OCI-LY7 (cell line): ENCODE measurements at regions not wholly inside any gene's neighbourhood (a gene's known extent, or its start where the extent isn't known, plus 50 kb on each side); places are given as distances from the start of the nearest gene placed in this dataset.

ENCODE experiments used
- BruUV-seq: library from RNA; stranded (reverse); fragments of 400-500 nt; replicated peaks from 2 replicates; lab custom pipeline; 2021; lab: Mats Ljungman, UMichigan
- CTCF ChIA-PET: fragments of 300-600 bp; sonication (Branson Sonifier 250); formaldehyde crosslinking; loops from one replicate; lab custom pipeline; 2022; ENCODE audit warnings: antibody characterized with exemption; ENCODE audit not compliant: unreplicated experiment; lab: Charles Lee
- POLR2A ChIA-PET: fragments of 300-600 bp; sonication (Branson Sonifier 250); formaldehyde crosslinking; loops from one replicate; lab custom pipeline; 2022; ENCODE audit warnings: antibody characterized with exemption; lab: Charles Lee
- DNase-seq: peaks from one replicate; pipeline ENCODE4 v3.0.0-alpha.2; 2015; ENCODE audit warnings: low spot score
- H2AFZ ChIP-seq: fragments of 200-600 bp; sonication (generic), shearing (Covaris generic); 2 replicates; pipeline ENCODE4 v1.6.1; 2014; ENCODE audit warnings: mild to moderate bottlenecking, antibody characterized with exemption, low read length, moderate library complexity
- H3K27ac ChIP-seq: fragments of 200-600 bp; sonication (generic); 2 replicates; pipeline ENCODE4 v1.5.1; 2014; ENCODE audit warnings: mixed run types, low read depth, mild to moderate bottlenecking, moderate library complexity, low read length, inconsistent platforms; ENCODE audit not compliant: poor library complexity, severe bottlenecking
- H3K36me3 ChIP-seq: fragments of 200-600 bp; sonication (generic); 2 replicates; pipeline ENCODE4 v1.6.1; 2014; ENCODE audit warnings: mild to moderate bottlenecking, antibody characterized with exemption, low read length, moderate library complexity, mixed read lengths; ENCODE audit not compliant: insufficient read depth
- H3K4me1 ChIP-seq: fragments of 200-600 bp; sonication (generic); 2 replicates; pipeline ENCODE4 v1.5.1; 2014; ENCODE audit warnings: mild to moderate bottlenecking, low read length; ENCODE audit not compliant: insufficient read depth, poor library complexity, severe bottlenecking
- H3K4me2 ChIP-seq: fragments of 200-600 bp; sonication (generic); 2 replicates; pipeline ENCODE4 v1.6.1; 2014; ENCODE audit warnings: mild to moderate bottlenecking, low read length
- H3K4me3 ChIP-seq: fragments of 200-600 bp; sonication (generic); 2 replicates; pipeline ENCODE4 v1.5.1; 2014; ENCODE audit warnings: mild to moderate bottlenecking, low read depth, low read length; ENCODE audit not compliant: poor library complexity, severe bottlenecking
- H3K79me2 ChIP-seq: fragments of 200-600 bp; sonication (generic); 2 replicates; pipeline ENCODE4 v1.6.1; 2016; ENCODE audit warnings: low read depth, mild to moderate bottlenecking, low read length, moderate library complexity, mixed read lengths; ENCODE audit not compliant: insufficient read depth
- H3K9me2 ChIP-seq: fragments of 200-600 bp; sonication (generic); 2 replicates; pipeline ENCODE4 v1.6.1; 2016; ENCODE audit warnings: mild to moderate bottlenecking, low read length, mixed read lengths; ENCODE audit not compliant: insufficient read depth
- H3K9me3 ChIP-seq: fragments of 200-600 bp; sonication (generic); 2 replicates; pipeline ENCODE4 v1.6.1; 2014; ENCODE audit warnings: mild to moderate bottlenecking, mixed run types, low read length, mixed read lengths
- H4K20me1 ChIP-seq: fragments of 200-600 bp; sonication (generic); 2 replicates; pipeline ENCODE4 v1.6.1; 2014; ENCODE audit warnings: mild to moderate bottlenecking, antibody characterized with exemption, low read length, moderate library complexity, mixed read lengths; ENCODE audit not compliant: insufficient read depth
- CTCF ChIP-seq: fragments of 200-600 bp; sonication (generic); conservative IDR thresholded peaks from 2 replicates; pipeline ENCODE4 v1.5.1; 2014; ENCODE audit warnings: mild to moderate bottlenecking, antibody characterized with exemption, low read length, moderate library complexity, mixed read lengths
- EZH2phosphoT487 ChIP-seq: fragments of 200-600 bp; sonication (generic); IDR thresholded peaks from 2 replicates; pipeline ENCODE4 v1.6.1; 2018; ENCODE audit warnings: low read depth, borderline replicate concordance, mild to moderate bottlenecking, mixed run types, antibody characterized with exemption, low read length, moderate library complexity, mixed read lengths
- intact Hi-C: fragments of 100-400 bp; cut with micrococcal nuclease; formaldehyde crosslinking; loops from one replicate; pipeline ENCODE4 v1.10.0; 2022; ENCODE audit not compliant: unreplicated experiment

DNA sequence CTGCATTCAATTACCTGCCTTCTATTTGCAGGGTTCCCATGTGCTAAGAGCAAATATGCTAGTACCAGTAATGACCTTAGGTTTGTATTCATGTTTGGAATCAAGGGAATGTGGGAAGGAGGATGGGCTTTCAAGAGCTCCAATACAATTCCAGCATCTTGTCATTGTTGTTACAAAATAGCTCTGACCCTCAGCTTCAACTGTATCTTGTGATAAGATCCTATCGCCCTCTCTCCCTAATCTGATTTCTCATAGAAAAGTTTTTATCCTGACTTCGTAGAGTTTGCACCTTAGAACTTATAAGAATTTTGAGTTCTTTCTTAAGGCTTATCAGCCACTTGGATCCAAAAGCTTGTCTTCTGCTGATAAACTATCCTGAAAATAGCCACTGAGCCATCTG, 749.5 kb upstream of the ACVR2A start:
- ChIA-PET CTCF (no interaction called here), POLR2A (no interaction called here)
- Histone ChIP-seq H3K4me1 (no peaks in the 10 kb centered on the region), H2AFZ (no peak overlapping the region), H3K4me3 (no peak overlapping the region), H3K4me2 (no peak overlapping the region), H3K36me3 (no peaks in the 10 kb centered on the region), H3K79me2 (no peaks in the 10 kb centered on the region), H3K9me2 (no peaks in the 10 kb centered on the region), H3K27ac (no peak overlapping the region), H4K20me1 (no peaks in the 10 kb centered on the region), H3K9me3 (no peaks in the 10 kb centered on the region)
- intact Hi-C loops = no loop called here
- DNase-seq = no peak
- TF ChIP-seq CTCF (no peak), EZH2phosphoT487 (no peak)
- no TSS peak for BruUV-seq

DNA sequence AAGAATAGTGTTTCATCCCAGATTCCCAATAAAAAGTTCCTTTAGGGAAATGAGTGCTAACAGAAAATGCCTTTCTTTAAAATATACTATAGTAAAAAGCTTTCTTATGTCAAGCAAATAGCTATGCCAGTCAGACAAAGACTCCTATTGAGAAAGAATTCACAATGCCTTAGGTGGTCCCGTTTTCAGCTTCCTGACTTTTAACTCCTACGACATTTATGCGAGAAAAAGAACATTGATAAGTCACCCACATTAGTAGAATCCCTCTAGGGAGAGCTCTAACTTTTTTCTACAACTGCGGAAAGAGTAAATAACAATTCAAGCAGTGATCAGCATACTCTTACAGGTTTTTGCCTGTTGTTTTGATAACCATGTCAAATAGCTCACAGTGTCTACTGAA, 750.8 kb upstream of the ACVR2A start:
- ChIA-PET CTCF (no interaction called here), POLR2A (no interaction called here)
- H3K4me1 ChIP-seq = no peaks in the 10 kb centered on the region
- H3K4me3 ChIP-seq = no peak overlapping the region
- H3K9me2 ChIP-seq = no peaks in the 10 kb centered on the region
- BruUV-seq = no TSS peak
- no peak overlapping the region for H3K4me2 ChIP-seq
- no peaks in the 10 kb centered on the region for H3K36me3 ChIP-seq
- no peak overlapping the region for H2AFZ ChIP-seq
- TF ChIP-seq EZH2phosphoT487 (no peak), CTCF (no peak)
- H3K27ac ChIP-seq = no peak overlapping the region
- H3K79me2 ChIP-seq = no peaks in the 10 kb centered on the region
- intact Hi-C loops = no loop called here
- no peaks in the 10 kb centered on the region for H4K20me1 ChIP-seq
- DNase-seq = no peak
- no peaks in the 10 kb centered on the region for H3K9me3 ChIP-seq

DNA sequence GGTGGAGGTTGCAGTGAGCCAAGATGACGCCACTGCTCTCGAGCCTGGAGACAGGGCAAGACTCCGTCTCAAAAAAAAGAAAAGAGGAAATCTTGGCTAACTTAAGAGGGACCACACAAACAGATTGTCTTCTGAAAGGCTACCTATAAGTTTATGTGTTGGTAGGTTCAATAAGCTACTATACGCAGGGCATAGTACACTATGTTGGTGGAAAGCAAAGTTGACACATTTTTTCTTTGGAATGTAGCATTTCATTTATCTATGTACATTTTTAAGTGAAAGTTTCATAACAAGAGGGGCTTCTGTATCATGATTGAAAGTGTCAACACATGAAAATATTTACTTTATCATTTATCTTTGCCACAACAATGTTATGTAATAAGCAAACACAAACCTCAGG, 752.6 kb upstream of the ACVR2A start:
- CTCF ChIA-PET = no interaction called here
- Histone ChIP-seq H3K79me2 (no peaks in the 10 kb centered on the region), H4K20me1 (no peaks in the 10 kb centered on the region), H3K4me2 (no peak overlapping the region), H3K4me3 (no peak overlapping the region), H3K4me1 (no peaks in the 10 kb centered on the region), H3K36me3 (no peaks in the 10 kb centered on the region), H3K9me2 (no peaks in the 10 kb centered on the region), H2AFZ (no peak overlapping the region), H3K27ac (no peak overlapping the region), H3K9me3 (no peaks in the 10 kb centered on the region)
- POLR2A ChIA-PET = no interaction called here
- BruUV-seq = no TSS peak
- DNase-seq = no peak
- no peak for TF ChIP-seq CTCF
- TF ChIP-seq EZH2phosphoT487 = no peak
- intact Hi-C loops = no loop called here
